HG02610 (cell line): ENCODE measurements at regions not wholly inside any gene's neighbourhood (a gene's known extent, or its start where the extent isn't known, plus 50 kb on each side); places are given as distances from the start of the nearest gene placed in this dataset.
A peak's percentile ranks its signal among the peaks of the same experiment; 100 is the strongest.
"Not testable (repeated sequence)": the region's sequence is repeated elsewhere in the genome, so short reads cannot be mapped to it uniquely, and the experiment has no call there.

ENCODE experiments used
- ATAC-seq: cut with Tn5 transposase; IDR thresholded peaks from one replicate; pipeline ENCODE4 v1.9.1; 2021; ENCODE audit warnings: mild to moderate bottlenecking, moderate library complexity; ENCODE audit not compliant: unreplicated experiment

DNA sequence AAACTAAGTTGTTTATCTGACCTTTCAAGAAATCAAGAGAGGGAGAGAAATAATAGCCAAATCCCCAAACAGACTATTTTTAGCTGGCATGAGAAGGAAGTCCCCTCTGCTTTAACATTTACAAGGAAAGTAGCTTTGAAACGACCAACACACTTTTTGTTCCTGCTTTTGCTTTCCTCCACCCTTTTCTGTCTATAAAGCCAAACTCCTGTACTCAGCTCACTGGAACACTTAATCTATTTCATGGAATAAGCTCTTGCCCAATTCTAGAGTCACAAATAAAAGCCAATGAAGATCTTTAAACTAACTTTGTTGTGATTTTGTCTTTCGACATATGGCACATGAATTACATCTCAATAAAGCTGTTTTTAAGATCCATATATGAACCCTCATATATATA is 86.8 kb upstream of the CCDC71L start:
- ATAC-seq: no peak

- ATAC-seq: no peak
These were observed 88.2 kb upstream of the CCDC71L start for GRCh38 chr7:106749165-106749564.

GRCh38 chr7:106750773-106751172 is 89.8 kb upstream of the CCDC71L start:
- ATAC-seq: no peak

GRCh38 chr7:106752367-106752766 is 91.4 kb upstream of the CCDC71L start:
- no peak for ATAC-seq

DNA sequence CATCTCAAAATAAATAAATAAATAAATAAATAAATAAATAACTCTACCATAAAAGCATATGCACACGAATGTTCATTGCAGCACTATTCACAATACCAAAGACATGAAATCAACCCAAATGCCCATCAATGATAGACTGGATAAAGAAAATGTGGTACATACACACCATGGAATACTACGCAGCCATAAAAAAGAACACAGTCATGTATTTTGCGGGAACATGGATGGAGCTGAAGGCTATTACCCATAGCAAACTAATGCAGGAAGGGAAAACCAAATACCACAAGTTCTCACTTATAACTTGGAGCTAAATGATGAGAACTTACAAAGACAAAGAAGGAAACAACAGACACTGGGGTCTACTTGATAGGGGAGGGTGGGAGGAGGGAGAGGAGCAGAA is 94.1 kb upstream of the CCDC71L start:
- not testable (repeated sequence) for ATAC-seq

DNA sequence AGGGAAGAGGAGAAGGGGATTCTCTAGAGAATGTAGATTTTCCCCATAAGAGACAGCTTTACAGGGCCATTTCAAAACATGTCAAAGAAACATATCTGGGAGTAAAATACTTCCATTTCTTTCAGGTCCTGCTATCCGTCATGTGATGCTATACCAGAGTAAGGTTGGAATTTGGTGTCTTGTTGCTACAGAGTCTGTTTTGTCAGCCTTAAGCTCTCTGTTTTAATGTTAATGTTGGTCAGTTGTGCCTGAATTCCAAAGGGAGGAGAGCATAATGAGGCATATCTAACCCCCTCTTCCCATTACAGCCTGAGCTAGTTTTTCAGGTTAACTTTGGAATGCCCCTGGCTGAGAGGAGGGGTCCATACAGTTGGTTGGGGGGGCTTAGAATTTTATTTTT is 94.7 kb upstream of the CCDC71L start:
- ATAC-seq: no peak

DNA sequence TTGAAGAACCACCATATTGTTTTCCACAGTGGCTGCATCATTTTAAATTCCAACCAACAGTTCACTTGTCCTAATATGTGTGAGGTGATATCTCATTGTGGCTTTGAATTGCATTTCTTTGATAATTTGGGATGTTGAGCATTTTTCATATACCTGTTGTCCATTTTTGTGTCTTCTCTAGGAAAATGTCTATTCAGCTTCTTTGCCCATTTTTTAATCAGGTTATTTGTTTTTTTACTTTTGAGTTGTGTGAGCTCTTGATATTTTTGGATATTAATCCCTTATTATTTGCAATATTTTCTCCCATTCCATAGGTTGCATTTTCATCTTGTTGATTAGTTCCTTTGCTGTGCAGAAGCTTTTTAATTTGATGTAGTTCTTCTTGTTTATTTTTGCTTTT is 95.1 kb upstream of the CCDC71L start:
- no peak for ATAC-seq

DNA sequence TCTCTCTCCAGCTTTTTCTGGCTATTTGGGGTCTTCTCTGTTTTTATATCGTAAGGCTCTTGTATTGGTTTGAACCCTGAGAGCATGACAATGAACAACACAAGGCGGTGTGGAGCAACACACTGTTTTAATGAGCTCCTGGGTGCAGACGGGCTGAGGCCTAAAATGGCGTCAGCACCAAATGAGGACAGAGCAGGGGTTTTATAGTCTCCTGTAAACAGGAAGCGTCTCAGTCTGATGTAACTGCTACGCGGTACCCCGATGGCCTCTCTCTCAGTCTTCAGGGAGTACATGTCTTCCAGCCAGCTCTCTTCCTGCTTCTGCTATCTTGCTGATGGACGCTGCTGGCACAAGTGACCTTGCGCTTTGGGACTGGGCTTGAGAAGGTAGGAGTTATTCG is 95.9 kb upstream of the CCDC71L start:
- ATAC-seq: no peak

- ATAC-seq: no peak
These were observed 96.9 kb upstream of the CCDC71L start for GRCh38 chr7:106757846-106758245.

DNA sequence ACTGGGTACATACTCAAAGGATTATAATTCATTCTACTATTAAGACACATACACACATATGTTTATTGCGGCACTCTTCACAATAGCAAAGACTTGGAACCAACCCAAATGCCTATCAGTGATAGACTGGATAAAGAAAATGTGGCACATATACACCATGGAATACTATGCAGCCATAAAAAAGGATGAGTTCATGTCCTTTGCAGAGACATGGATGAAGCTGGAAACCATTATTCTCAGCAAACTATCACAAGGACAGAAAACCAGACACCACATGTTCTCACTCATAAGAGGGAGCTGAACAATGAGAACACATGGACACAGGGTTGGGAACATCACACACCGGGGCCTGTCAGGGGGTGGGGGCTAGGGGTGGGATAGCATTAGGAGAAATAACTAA is 101.9 kb upstream of the CCDC71L start:
- not testable (repeated sequence) for ATAC-seq

- no peak for ATAC-seq
These were observed 101.4 kb upstream of the PIK3CG start for GRCh38 chr7:106763717-106764116.

DNA sequence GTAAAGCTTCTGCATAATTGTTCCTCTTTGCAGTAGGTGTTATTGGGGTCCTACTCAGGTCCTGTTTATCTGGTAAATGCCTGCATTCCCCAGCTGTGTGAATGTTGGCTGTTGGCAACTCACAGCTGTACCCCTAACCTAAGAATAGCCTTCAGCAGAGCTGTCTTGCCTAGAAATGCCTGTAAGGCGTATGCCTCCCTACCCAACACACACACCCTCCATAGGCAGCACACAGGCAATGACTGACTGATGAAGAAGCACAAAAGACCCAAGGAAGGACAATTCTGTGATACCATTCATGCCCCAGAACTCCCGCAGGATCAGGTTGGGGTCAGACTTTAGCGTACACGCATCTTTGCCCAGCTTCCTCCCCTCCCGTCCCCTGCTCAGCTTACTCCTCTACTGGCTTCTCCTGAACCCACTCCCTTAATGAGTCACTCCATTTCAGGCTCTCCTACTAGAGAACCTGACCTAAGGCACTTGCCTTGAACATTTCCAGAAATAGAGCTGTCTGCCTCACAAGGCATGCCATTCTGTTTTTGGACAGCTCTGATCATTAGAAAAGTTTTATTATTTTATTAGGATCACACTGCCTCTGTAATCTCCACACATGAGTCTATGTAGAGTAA is 99.2 kb upstream of the PIK3CG start:
- no peak for ATAC-seq

DNA sequence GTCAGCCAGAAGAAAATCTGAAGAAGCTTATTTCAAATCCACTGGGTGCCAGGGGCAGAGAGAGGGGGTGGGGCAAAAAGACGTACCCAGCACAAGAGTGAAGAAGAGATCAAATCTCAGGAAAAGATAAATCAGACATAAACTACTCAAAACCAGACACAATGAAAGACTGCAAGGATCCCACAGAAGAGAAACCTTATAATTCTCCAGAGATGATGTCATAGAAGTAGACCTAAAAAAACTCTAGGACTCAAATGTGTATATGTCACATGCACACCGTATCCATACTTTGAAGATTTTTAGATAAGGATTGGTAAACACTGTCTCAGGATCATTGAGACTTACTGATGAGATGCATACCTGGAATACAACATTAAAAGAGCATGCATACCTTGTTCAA is 98.5 kb upstream of the PIK3CG start:
- ATAC-seq: no peak

GRCh38 chr7:106767078-106767477 is 98.0 kb upstream of the PIK3CG start:
- ATAC-seq: no peak

DNA sequence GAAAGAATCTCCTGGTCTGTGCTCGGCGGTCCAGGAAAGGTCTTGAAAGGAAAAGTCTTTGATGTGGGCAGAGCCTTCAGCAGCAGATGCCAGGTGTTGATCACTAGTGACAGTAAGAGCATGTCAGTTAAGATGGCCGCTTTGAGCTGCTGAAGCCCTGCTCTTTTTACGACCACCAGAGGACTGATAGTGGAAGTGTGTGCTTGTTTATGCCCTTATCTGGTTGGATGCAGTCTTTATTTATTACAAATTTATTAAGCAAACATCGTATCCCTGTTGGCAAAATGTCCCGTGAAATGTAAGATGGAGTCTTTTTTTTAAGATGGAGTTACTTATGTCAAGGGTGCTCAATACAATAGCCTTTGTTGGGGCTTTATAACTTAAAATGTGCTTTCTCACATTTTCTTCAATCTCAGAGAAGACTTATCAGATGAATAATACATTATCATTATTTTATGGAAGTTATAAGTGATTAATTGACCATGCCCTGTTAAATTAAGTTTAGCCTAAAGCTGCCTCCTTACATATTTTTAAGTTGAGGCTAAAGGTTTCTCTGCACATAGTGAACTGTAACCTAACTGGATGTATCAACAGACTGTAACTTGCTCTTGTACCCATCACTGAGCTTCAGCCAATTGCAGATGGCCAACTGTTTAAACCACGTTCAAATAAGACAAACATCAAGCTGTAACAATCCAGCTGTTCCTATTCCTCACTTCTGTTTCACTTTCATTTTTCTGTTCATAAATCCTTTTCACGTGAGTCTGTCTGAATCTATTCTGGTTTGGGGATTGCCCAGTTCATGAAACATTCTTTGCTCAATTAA is 97.4 kb upstream of the PIK3CG start:
- peak; percentile 76 for ATAC-seq

DNA sequence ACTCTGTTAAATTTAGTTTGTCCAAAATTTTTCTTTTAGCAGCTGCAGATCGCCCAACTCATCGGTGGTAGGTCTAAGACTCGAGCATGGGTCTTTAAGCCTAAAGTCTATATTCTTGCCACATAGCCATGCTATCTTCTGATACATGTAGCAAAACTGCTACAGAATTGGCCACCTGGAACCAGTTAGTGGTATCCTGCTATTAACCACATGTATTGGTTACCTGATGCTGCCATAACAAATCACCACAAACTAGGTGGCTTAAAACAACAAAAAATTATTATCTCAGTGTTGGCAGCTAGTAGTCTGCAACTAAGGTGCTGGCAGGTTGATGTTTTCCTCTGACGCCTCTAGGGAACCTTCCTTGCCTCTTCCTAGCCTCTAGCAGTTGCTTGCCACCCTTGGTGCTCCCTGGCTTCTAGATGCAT is 96.7 kb upstream of the PIK3CG start:
- ATAC-seq: peak; percentile 70

DNA sequence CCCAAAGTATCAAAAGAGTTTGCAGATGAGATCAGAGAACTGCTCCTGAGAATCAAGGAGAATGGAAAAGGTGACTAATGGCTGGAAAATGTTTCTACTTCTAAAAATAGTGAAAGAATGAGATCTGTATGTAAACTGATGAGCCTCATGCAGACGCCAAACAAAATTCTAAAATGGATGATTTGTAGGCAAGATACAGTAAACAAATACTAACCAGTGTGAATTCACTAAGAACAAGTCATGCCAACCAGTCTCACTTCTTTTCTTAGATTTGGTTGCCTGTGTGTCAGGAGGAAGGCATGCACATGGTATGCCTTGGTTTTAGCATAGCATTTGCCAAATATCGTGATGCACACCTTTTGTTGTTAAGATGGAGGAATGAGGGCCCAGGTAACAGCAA is 94.9 kb upstream of the PIK3CG start:
- no peak for ATAC-seq

GRCh38 chr7:106772655-106773108 is 92.4 kb upstream of the PIK3CG start:
- no peak for ATAC-seq

DNA sequence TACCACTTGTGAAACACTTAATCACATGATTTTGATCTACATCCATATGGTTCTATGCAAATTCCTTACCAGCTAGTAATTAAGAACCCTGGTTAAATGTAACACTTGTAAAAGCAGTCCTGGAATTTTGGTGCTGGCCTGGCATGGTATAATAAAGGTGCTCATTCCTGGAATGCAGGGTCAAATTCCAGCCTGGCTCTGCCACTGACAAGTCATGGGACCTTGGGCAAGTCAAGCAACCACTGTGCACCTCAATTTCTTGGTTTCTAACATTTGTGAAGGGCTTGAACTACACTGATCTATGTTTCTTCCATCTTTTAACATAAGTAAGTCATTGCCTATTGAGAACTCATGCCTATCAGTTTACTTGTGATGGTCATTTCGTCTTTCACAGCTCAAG is 91.9 kb upstream of the PIK3CG start:
- ATAC-seq: no peak

DNA sequence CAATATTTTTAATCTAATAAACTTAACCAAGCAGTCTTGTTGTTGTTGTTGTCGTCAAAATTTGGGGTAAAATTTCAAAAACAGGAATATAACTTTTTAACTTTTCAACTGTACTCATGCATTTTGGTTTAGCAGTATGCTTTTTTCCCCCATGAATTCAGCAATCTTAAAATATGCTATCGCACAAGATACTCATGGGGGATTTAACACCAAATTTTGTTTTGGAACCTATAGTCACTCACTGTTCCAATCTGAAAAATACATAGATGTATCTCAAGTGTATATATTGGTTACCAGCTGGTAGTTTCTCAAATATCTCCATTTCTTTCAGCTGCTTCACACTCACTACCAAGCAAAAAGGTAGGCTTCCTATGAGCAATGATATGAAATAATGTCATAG is 91.4 kb upstream of the PIK3CG start:
- no peak for ATAC-seq

- ATAC-seq: no peak
These were observed 90.8 kb upstream of the PIK3CG start for GRCh38 chr7:106774213-106774767.
